ENCODE measurements at regions not wholly inside any gene's neighbourhood (a gene's known extent, or its start where the extent isn't known, plus 50 kb on each side); places are given as distances from the start of the nearest gene placed in this dataset.

GRCh38 chr3:103729547-103729946 lies 1294.7 kb downstream of the ZPLD1 start (continued):
- TF ChIP-seq CSRNP3 (CRISPR knock-in tag; IDR thresholded peaks at IDR 0.05) = no peak

GRCh38 chr3:103730744-103731143 lies 1295.9 kb downstream of the ZPLD1 start:
- TF ChIP-seq ZNF70 (CRISPR knock-in tag; IDR thresholded peaks at IDR 0.05) = no peak
- no peak for TF ChIP-seq CREB5 (CRISPR knock-in tag; IDR thresholded peaks at IDR 0.05; ENCODE audit: low read depth)
- no peak for TF ChIP-seq ISL1 (CRISPR knock-in tag; IDR thresholded peaks at IDR 0.05)
- no peak for TF ChIP-seq CSDC2 (CRISPR knock-in tag; IDR thresholded peaks at IDR 0.05)
- no peak for TF ChIP-seq TCF4 (CRISPR knock-in tag; IDR thresholded peaks at IDR 0.05; ENCODE audit: borderline replicate concordance)
- no peak for TF ChIP-seq PPARA (CRISPR knock-in tag; IDR thresholded peaks at IDR 0.05; ENCODE audit: borderline replicate concordance)
- TF ChIP-seq PATZ1 (CRISPR knock-in tag; IDR thresholded peaks at IDR 0.05; ENCODE audit: borderline replicate concordance) = no peak
- ATAC-seq = no peak

- ATAC-seq = no peak
- TF ChIP-seq TSHZ2 (CRISPR knock-in tag; IDR thresholded peaks at IDR 0.05) = no peak
- TF ChIP-seq ZFP30 (CRISPR knock-in tag; IDR thresholded peaks at IDR 0.05) = no peak
- no peak for TF ChIP-seq ISL1 (CRISPR knock-in tag; IDR thresholded peaks at IDR 0.05)
- TF ChIP-seq ZNF8 (CRISPR knock-in tag; IDR thresholded peaks at IDR 0.05) = no peak
Observed at GRCh38 chr3:103752986-103753385, 1318.2 kb downstream of the ZPLD1 start.

GRCh38 chr3:103767635-103768034 lies 1332.8 kb downstream of the ZPLD1 start:
- TF ChIP-seq ZNF8 (CRISPR knock-in tag; IDR thresholded peaks at IDR 0.05) = no peak
- no peak for TF ChIP-seq CSRNP3 (CRISPR knock-in tag; IDR thresholded peaks at IDR 0.05)
- TF ChIP-seq TCF4 (CRISPR knock-in tag; IDR thresholded peaks at IDR 0.05; ENCODE audit: borderline replicate concordance) = no peak
- TF ChIP-seq ZC3H10 (CRISPR knock-in tag; IDR thresholded peaks at IDR 0.05) = no peak
- TF ChIP-seq OSR1 (CRISPR knock-in tag; IDR thresholded peaks at IDR 0.05) = no peak
- TF ChIP-seq ZFP30 (CRISPR knock-in tag; IDR thresholded peaks at IDR 0.05) = no peak
- TF ChIP-seq GLIS3 (CRISPR knock-in tag; IDR thresholded peaks at IDR 0.05) = no peak
- no peak for TF ChIP-seq PPARA (CRISPR knock-in tag; IDR thresholded peaks at IDR 0.05; ENCODE audit: borderline replicate concordance)
- TF ChIP-seq ZFP3 (CRISPR knock-in tag; IDR thresholded peaks at IDR 0.05) = no peak
- no peak for TF ChIP-seq ZNF70 (CRISPR knock-in tag; IDR thresholded peaks at IDR 0.05)
- no peak for TF ChIP-seq CSDC2 (CRISPR knock-in tag; IDR thresholded peaks at IDR 0.05)
- no peak for TF ChIP-seq CREB5 (CRISPR knock-in tag; IDR thresholded peaks at IDR 0.05; ENCODE audit: low read depth)
- no peak for ATAC-seq

GRCh38 chr3:103785017-103785416 lies 1350.2 kb downstream of the ZPLD1 start:
- ATAC-seq = no peak
- no peak for TF ChIP-seq POU6F1 (CRISPR knock-in tag; IDR thresholded peaks at IDR 0.05; ENCODE audit: borderline replicate concordance, low read depth)
- no peak for TF ChIP-seq PATZ1 (CRISPR knock-in tag; IDR thresholded peaks at IDR 0.05; ENCODE audit: borderline replicate concordance)
- TF ChIP-seq RARB (CRISPR knock-in tag; IDR thresholded peaks at IDR 0.05) = no peak
- TF ChIP-seq ZC3H10 (CRISPR knock-in tag; IDR thresholded peaks at IDR 0.05) = no peak
- TF ChIP-seq ZNF8 (CRISPR knock-in tag; IDR thresholded peaks at IDR 0.05) = no peak
- TF ChIP-seq ZFP3 (CRISPR knock-in tag; IDR thresholded peaks at IDR 0.05) = no peak
- TF ChIP-seq ISL1 (CRISPR knock-in tag; IDR thresholded peaks at IDR 0.05) = no peak
- no peak for TF ChIP-seq BACH2 (CRISPR knock-in tag; IDR thresholded peaks at IDR 0.05; ENCODE audit: borderline replicate concordance)
